ENCODE measurements at regions not wholly inside any gene's neighbourhood (a gene's known extent, or its start where the extent isn't known, plus 50 kb on each side); places are given as distances from the start of the nearest gene placed in this dataset.

- no peak for DNase-seq
- Mint-ChIP-seq H3K4me1 (ENCODE audit: low read depth) (no peaks in the 10 kb centered on the region), H3K27me3 (peaks cover 14% of the 10 kb centered on the region), H3K9me3 (no peaks in the 10 kb centered on the region), H3K27ac (no peak overlapping the region), H3K4me3 (no peak overlapping the region), H3K36me3 (ENCODE audit: low read depth) (no peaks in the 10 kb centered on the region)
- no peak for ATAC-seq (ENCODE audit: poor library complexity)
- no peaks in the 10 kb centered on the region for H3K9me3 ChIP-seq (ENCODE audit: control insufficient read depth in 1 of 2, insufficient read depth in 1 of 2, low read length in 2 of 2)
- no peaks in the 10 kb centered on the region for H3K36me3 ChIP-seq (ENCODE audit: insufficient read depth, low read length)
- H3K4me3 ChIP-seq (ENCODE audit: low read length): no peak overlapping the region
- CTCF ChIA-PET: no interaction called here
- H3K4me1 ChIP-seq (ENCODE audit: insufficient read depth, low read length): no peaks in the 10 kb centered on the region
- intact Hi-C loops (cut with DNase I, micrococcal nuclease): no loop called here
- POLR2A ChIA-PET: no interaction called here
- H3K27ac ChIP-seq (ENCODE audit: low read depth in 1 of 2, low read length in 2 of 2): no peak overlapping the region
- TF ChIP-seq CTCF (IDR thresholded peaks at IDR 0.05): no peak
- peaks cover 5 to 16% of the 10 kb centered on the region in 2 experiments for H3K27me3 ChIP-seq (ENCODE audit: control insufficient read depth in 1 of 2, insufficient read depth in 2 of 2, low read length in 2 of 2)
These were observed 51.5 kb upstream of the NLK start for GRCh38 chr17:27990979-27991378.

GRCh38 chr17:27991462-27991993, 50.9 kb upstream of the NLK start:
- H3K9me3 Mint-ChIP-seq: no peaks in the 10 kb centered on the region
- no peaks in the 10 kb centered on the region for H3K4me1 Mint-ChIP-seq (ENCODE audit: low read depth)
- H3K4me1 ChIP-seq (ENCODE audit: insufficient read depth, low read length): no peaks in the 10 kb centered on the region
- no peaks in the 10 kb centered on the region for H3K36me3 ChIP-seq (ENCODE audit: insufficient read depth, low read length)
- no peaks in the 10 kb centered on the region for H3K36me3 Mint-ChIP-seq (ENCODE audit: low read depth)
- H3K4me3 ChIP-seq (ENCODE audit: low read length): no peak overlapping the region
- H3K27ac ChIP-seq (ENCODE audit: low read depth in 1 of 2, low read length in 2 of 2): no peak overlapping the region
- H3K4me3 Mint-ChIP-seq: no peak overlapping the region
- DNase-seq (no peak), ATAC-seq (ENCODE audit: poor library complexity) (no peak)
- POLR2A ChIA-PET: no interaction called here
- TF ChIP-seq CTCF (IDR thresholded peaks at IDR 0.05): no peak
- CTCF ChIA-PET: no interaction called here
- intact Hi-C loops (cut with DNase I, micrococcal nuclease): no loop called here
- H3K27ac Mint-ChIP-seq: no peak overlapping the region
- peaks cover 15% of the 10 kb centered on the region for H3K27me3 Mint-ChIP-seq
- H3K9me3 ChIP-seq (ENCODE audit: control insufficient read depth in 1 of 2, insufficient read depth in 1 of 2, low read length in 2 of 2): no peaks in the 10 kb centered on the region
- peaks cover 5 to 16% of the 10 kb centered on the region in 2 experiments for H3K27me3 ChIP-seq (ENCODE audit: control insufficient read depth in 1 of 2, insufficient read depth in 2 of 2, low read length in 2 of 2)
